ENCODE measurements at regions not wholly inside any gene's neighbourhood (a gene's known extent, or its start where the extent isn't known, plus 50 kb on each side); places are given as distances from the start of the nearest gene placed in this dataset.
"Not testable (repeated sequence)": the region's sequence is repeated elsewhere in the genome, so short reads cannot be mapped to it uniquely, and the experiment has no call there.

GRCh38 chr5:161001604-161002003 lies 149.6 kb upstream of the ATP10B start:
- TF ChIP-seq CTBP1 (IDR thresholded peaks at IDR 0.05; ENCODE audit: borderline replicate concordance) (no peak), LEF1 (IDR thresholded peaks at IDR 0.05; ENCODE audit: borderline replicate concordance) (no peak), BHLHE40 (IDR thresholded peaks at IDR 0.05; ENCODE audit: borderline replicate concordance) (no peak), ARNT (IDR thresholded peaks at IDR 0.05) (no peak), PKNOX1 (IDR thresholded peaks at IDR 0.05) (no peak), FOXM1 (IDR thresholded peaks at IDR 0.05; ENCODE audit: borderline replicate concordance) (no peak), L3MBTL2 (conservative IDR thresholded peaks at IDR 0.05) (no peak), SP1 (IDR thresholded peaks at IDR 0.05) (no peak), NFRKB (IDR thresholded peaks at IDR 0.05) (no peak), FOXA1 (IDR thresholded peaks at IDR 0.05) (no peak), FOXK2 (IDR thresholded peaks at IDR 0.05) (no peak), ELF4 (IDR thresholded peaks at IDR 0.05) (no peak), HDGF (IDR thresholded peaks at IDR 0.05; ENCODE audit: borderline replicate concordance) (no peak), TARDBP (IDR thresholded peaks at IDR 0.05) (no peak), ZNF384 (IDR thresholded peaks at IDR 0.05) (no peak), SUZ12 (IDR thresholded peaks at IDR 0.05) (no peak)
- DNase-seq (ENCODE audit: extremely low spot score) = no peak
- POLR2A ChIA-PET = no interaction called here
- CTCF ChIA-PET = no interaction called here

GRCh38 chr5:161001142-161001541 lies 149.1 kb upstream of the ATP10B start:
- POLR2A ChIA-PET; CTCF ChIA-PET; DNase-seq (ENCODE audit: extremely low spot score): not testable (repeated sequence)

- no peak for TF ChIP-seq L3MBTL2 (conservative IDR thresholded peaks at IDR 0.05)
- TF ChIP-seq FOXK2 (IDR thresholded peaks at IDR 0.05) = no peak
- TF ChIP-seq TARDBP (IDR thresholded peaks at IDR 0.05) = no peak
- TF ChIP-seq LEF1 (IDR thresholded peaks at IDR 0.05; ENCODE audit: borderline replicate concordance) = no peak
- no peak for TF ChIP-seq ELF4 (IDR thresholded peaks at IDR 0.05)
- no peak for TF ChIP-seq BHLHE40 (IDR thresholded peaks at IDR 0.05; ENCODE audit: borderline replicate concordance)
- no peak for TF ChIP-seq ARNT (IDR thresholded peaks at IDR 0.05)
- no peak for TF ChIP-seq HDGF (IDR thresholded peaks at IDR 0.05; ENCODE audit: borderline replicate concordance)
- no peak for TF ChIP-seq SUZ12 (IDR thresholded peaks at IDR 0.05)
- TF ChIP-seq PKNOX1 (IDR thresholded peaks at IDR 0.05) = no peak
- TF ChIP-seq FOXM1 (IDR thresholded peaks at IDR 0.05; ENCODE audit: borderline replicate concordance) = no peak
- no peak for TF ChIP-seq CTBP1 (IDR thresholded peaks at IDR 0.05; ENCODE audit: borderline replicate concordance)
- TF ChIP-seq NFRKB (IDR thresholded peaks at IDR 0.05) = no peak
- TF ChIP-seq SP1 (IDR thresholded peaks at IDR 0.05) = no peak
- no peak for TF ChIP-seq ZNF384 (IDR thresholded peaks at IDR 0.05)
- no peak for TF ChIP-seq FOXA1 (IDR thresholded peaks at IDR 0.05)
- POLR2A ChIA-PET = no interaction called here
- no peak for DNase-seq (ENCODE audit: extremely low spot score)
- CTCF ChIA-PET = interaction anchor here (0.7 kb wide), 1 partner anchor 309 kb away, joined by 3 read pairs; no protein-coding TSS in a partner anchor
Measured at GRCh38 chr5:160991205-160991604, 139.2 kb upstream of the ATP10B start.

GRCh38 chr5:160979385-160979784 lies 127.4 kb upstream of the ATP10B start:
- POLR2A ChIA-PET = no interaction called here
- CTCF ChIA-PET = no interaction called here
- no peak for TF ChIP-seq ZNF384 (IDR thresholded peaks at IDR 0.05)
- TF ChIP-seq L3MBTL2 (conservative IDR thresholded peaks at IDR 0.05) = no peak
- no peak for TF ChIP-seq FOXK2 (IDR thresholded peaks at IDR 0.05)
- no peak for TF ChIP-seq FOXA1 (IDR thresholded peaks at IDR 0.05)
- no peak for TF ChIP-seq SUZ12 (IDR thresholded peaks at IDR 0.05)
- no peak for TF ChIP-seq LEF1 (IDR thresholded peaks at IDR 0.05; ENCODE audit: borderline replicate concordance)
- TF ChIP-seq SP1 (IDR thresholded peaks at IDR 0.05) = no peak
- TF ChIP-seq TARDBP (IDR thresholded peaks at IDR 0.05) = no peak
- no peak for TF ChIP-seq PKNOX1 (IDR thresholded peaks at IDR 0.05)
- no peak for TF ChIP-seq CTBP1 (IDR thresholded peaks at IDR 0.05; ENCODE audit: borderline replicate concordance)
- TF ChIP-seq FOXM1 (IDR thresholded peaks at IDR 0.05; ENCODE audit: borderline replicate concordance) = no peak
- no peak for TF ChIP-seq ELF4 (IDR thresholded peaks at IDR 0.05)
- no peak for TF ChIP-seq ARNT (IDR thresholded peaks at IDR 0.05)
- no peak for TF ChIP-seq NFRKB (IDR thresholded peaks at IDR 0.05)
- TF ChIP-seq BHLHE40 (IDR thresholded peaks at IDR 0.05; ENCODE audit: borderline replicate concordance) = no peak
- TF ChIP-seq HDGF (IDR thresholded peaks at IDR 0.05; ENCODE audit: borderline replicate concordance) = no peak
- no peak for DNase-seq (ENCODE audit: extremely low spot score)

- DNase-seq (ENCODE audit: extremely low spot score) = no peak
- TF ChIP-seq ARNT (IDR thresholded peaks at IDR 0.05) (no peak), ZNF384 (IDR thresholded peaks at IDR 0.05) (no peak), ELF4 (IDR thresholded peaks at IDR 0.05) (no peak), HDGF (IDR thresholded peaks at IDR 0.05; ENCODE audit: borderline replicate concordance) (no peak), FOXK2 (IDR thresholded peaks at IDR 0.05) (no peak), FOXA1 (IDR thresholded peaks at IDR 0.05) (no peak), PKNOX1 (IDR thresholded peaks at IDR 0.05) (no peak), TARDBP (IDR thresholded peaks at IDR 0.05) (no peak), L3MBTL2 (conservative IDR thresholded peaks at IDR 0.05) (no peak), SUZ12 (IDR thresholded peaks at IDR 0.05) (no peak)
- POLR2A ChIA-PET = no interaction called here
- CTCF ChIA-PET = interaction anchor here (0.6 kb wide), 1 partner anchor 54 kb away, joined by 3 read pairs; no protein-coding TSS in a partner anchor
Measured at GRCh38 chr5:160978944-160979343, 126.9 kb upstream of the ATP10B start.

- TF ChIP-seq FOXM1 (IDR thresholded peaks at IDR 0.05; ENCODE audit: borderline replicate concordance) (no peak), ELF4 (IDR thresholded peaks at IDR 0.05) (no peak), HDGF (IDR thresholded peaks at IDR 0.05; ENCODE audit: borderline replicate concordance) (no peak), NFRKB (IDR thresholded peaks at IDR 0.05) (no peak), SUZ12 (IDR thresholded peaks at IDR 0.05) (no peak), TARDBP (IDR thresholded peaks at IDR 0.05) (no peak)
- ChIA-PET POLR2A (no interaction called here), CTCF (no interaction called here)
- no peak for DNase-seq (ENCODE audit: extremely low spot score)
Measured at GRCh38 chr5:160976181-160976580, 124.2 kb upstream of the ATP10B start.

Data from HEK293T (cell line).